CD14-positive monocyte (primary cell): ENCODE measurements at regions not wholly inside any gene's neighbourhood (a gene's known extent, or its start where the extent isn't known, plus 50 kb on each side); places are given as distances from the start of the nearest gene placed in this dataset.

Experiments used
- DNase-seq, 3 donors: peaks; one replicate each; pipeline ENCODE4 v3.0.0-alpha.2; 2011 to 2022
- H2AFZ ChIP-seq: 2 replicates; pipeline ENCODE4 v1.6.0; 2012; ENCODE audit warnings: mild to moderate bottlenecking, low read depth, low read length, inconsistent platforms; ENCODE audit not compliant: insufficient read depth, poor library complexity, severe bottlenecking
- H3K27ac ChIP-seq, 2 donors: 1 replicate in 1 of 2; 2 replicates in 1 of 2; pipeline ENCODE4 v1.5.1; 2012 to 2013; ENCODE audit warnings: low read length in 2 of 2, control low read depth in 1 of 2, inconsistent platforms in 1 of 2, low read depth in 1 of 2, mild to moderate bottlenecking in 1 of 2
- H3K27me3 ChIP-seq, 2 donors: one replicate each; pipeline versions ENCODE4 v1.6.0 to v1.6.1; 2011 to 2013; ENCODE audit warnings: low read length in 2 of 2; ENCODE audit not compliant: control insufficient read depth in 2 of 2, insufficient read depth in 2 of 2
- H3K36me3 ChIP-seq, 2 donors: replicated peaks in 1 of 2; 1 replicate in 1 of 2; 2 replicates in 1 of 2; pipeline versions ENCODE4 v1.5.1 to v1.6.1; 2012 to 2013; ENCODE audit warnings: low read length in 2 of 2, control low read depth in 1 of 2, inconsistent platforms in 1 of 2, mild to moderate bottlenecking in 1 of 2; ENCODE audit not compliant: insufficient read depth in 2 of 2, control insufficient read depth in 1 of 2
- H3K4me1 ChIP-seq, 2 donors: 1 replicate in 1 of 2; 2 replicates in 1 of 2; pipeline versions ENCODE4 v1.5.1 to v1.6.1; 2012 to 2013; ENCODE audit warnings: low read length in 2 of 2, control low read depth in 1 of 2, inconsistent platforms in 1 of 2, mild to moderate bottlenecking in 1 of 2, moderate library complexity in 1 of 2; ENCODE audit not compliant: insufficient read depth in 2 of 2, control insufficient read depth in 1 of 2
- H3K4me2 ChIP-seq: replicated peaks from 2 replicates; pipeline ENCODE3; 2012; ENCODE audit warnings: low read length, moderate library complexity, mild to moderate bottlenecking; ENCODE audit not compliant: poor library complexity, severe bottlenecking; ENCODE audit errors: extremely low read depth
- H3K4me3 ChIP-seq, 3 experiments: fragments of 200-600 bp in 1 of 3; sonication (generic) in 1 of 3; replicated peaks in 1 of 3; 1 replicate in 2 of 3; 2 replicates in 1 of 3; pipeline ENCODE4 v1.5.1; 2011 to 2013; ENCODE audit warnings: low read length in 3 of 3, mild to moderate bottlenecking in 3 of 3, control low read depth in 2 of 3, low read depth in 2 of 3, inconsistent platforms in 1 of 3, moderate library complexity in 1 of 3
- H3K79me2 ChIP-seq: 2 replicates; pipeline ENCODE4 v1.6.0; 2012; ENCODE audit warnings: mild to moderate bottlenecking, control low read depth, inconsistent platforms, low read length, moderate library complexity; ENCODE audit not compliant: insufficient read depth
- H3K9ac ChIP-seq: 2 replicates; pipeline ENCODE4 v1.6.0; 2017; ENCODE audit warnings: low read length, mild to moderate bottlenecking; ENCODE audit not compliant: insufficient read depth, poor library complexity, severe bottlenecking
- H3K9me3 ChIP-seq, 2 donors: replicated peaks in 1 of 2; 1 replicate in 1 of 2; 2 replicates in 1 of 2; pipeline versions ENCODE4 v1.5.1 to v1.6.1; 2012 to 2013; ENCODE audit warnings: low read length in 2 of 2, control low read depth in 1 of 2; ENCODE audit not compliant: control insufficient read depth in 1 of 2, insufficient read depth in 1 of 2
- H4K20me1 ChIP-seq: 2 replicates; pipeline ENCODE4 v1.6.0; 2012; ENCODE audit warnings: mild to moderate bottlenecking, low read length, control low read depth, moderate library complexity; ENCODE audit not compliant: insufficient read depth
- H3K27ac Mint-ChIP-seq, 7 donors: one replicate each; pipeline ENCODE4 v1.8.0; 2020; ENCODE audit warnings: mild to moderate bottlenecking in 7 of 7, mixed read lengths in 7 of 7, moderate library complexity in 6 of 7, inconsistent platforms in 2 of 7
- H3K27me3 Mint-ChIP-seq, 3 donors: one replicate each; pipeline ENCODE4 v1.8.0; 2021 to 2022; ENCODE audit warnings: low read depth in 3 of 3, mild to moderate bottlenecking in 3 of 3, mixed read lengths in 3 of 3, moderate library complexity in 3 of 3, inconsistent platforms in 1 of 3
- H3K36me3 Mint-ChIP-seq, 2 donors: one replicate each; pipeline ENCODE4 v1.8.0; 2020; ENCODE audit warnings: mixed read lengths in 2 of 2, inconsistent platforms in 1 of 2, mild to moderate bottlenecking in 1 of 2
- H3K4me1 Mint-ChIP-seq: one replicate; pipeline ENCODE4 v1.8.0; 2020; ENCODE audit warnings: mild to moderate bottlenecking, mixed read lengths
- H3K4me3 Mint-ChIP-seq, 2 donors: one replicate each; pipeline ENCODE4 v1.8.0; 2020; ENCODE audit warnings: mild to moderate bottlenecking in 2 of 2, mixed read lengths in 2 of 2, moderate library complexity in 1 of 2
- H3K9me3 Mint-ChIP-seq, 7 donors: one replicate each; pipeline ENCODE4 v1.8.0; 2020 to 2022; ENCODE audit warnings: mixed read lengths in 7 of 7, mild to moderate bottlenecking in 6 of 7, moderate library complexity in 6 of 7, inconsistent platforms in 2 of 7
- WGBS: methylation state at CpG from one replicate; pipeline ENCODE4 v1.1.5; 2013; ENCODE audit warnings: missing lambda C conversion rate; ENCODE audit not compliant: insufficient coverage; 5-methylcytosine and 5-hydroxymethylcytosine counted together
- intact Hi-C, 2 donors: fragments of 100-400 bp; cut with micrococcal nuclease; formaldehyde crosslinking; loops; one replicate each; pipeline versions ENCODE4 v1.15.0 to v1.15.1; 2023
- TF ChIP-seq, protein P1 (sequence below): fragments of 200-600 bp; IDR thresholded peaks from one replicate; pipeline ENCODE4 v1.8.0; 2022; ENCODE audit warnings: antibody characterized with exemption, mild to moderate bottlenecking

DNA sequence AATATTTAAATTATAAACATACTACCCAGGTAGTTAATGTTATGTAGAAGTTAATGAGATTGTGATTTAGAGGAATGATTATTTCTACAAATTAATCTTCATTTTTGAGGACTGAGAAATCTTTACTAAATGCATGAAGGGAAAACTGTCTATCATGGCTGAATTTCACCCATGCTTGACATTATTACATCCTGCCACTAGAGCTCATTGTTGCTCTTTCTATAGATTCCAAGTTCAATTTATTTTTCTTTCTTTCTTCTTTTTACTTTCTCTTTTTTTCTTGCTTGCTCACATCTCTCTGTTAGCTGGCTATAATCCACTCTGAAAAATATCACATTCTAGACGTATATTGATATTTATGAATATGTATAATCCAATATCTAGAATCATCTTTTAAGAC lies 505.0 kb upstream of the KLHL1 start:
- WGBS, result no CpG with 5 or more reads among the region's 1 CpG
- no peaks in the 10 kb centered on the region for H3K36me3 Mint-ChIP-seq
- Histone ChIP-seq H3K4me3 (no peak overlapping the region), H3K36me3 (no peaks in the 10 kb centered on the region), H3K9ac (no peak overlapping the region), H3K9me3 (no peaks in the 10 kb centered on the region), H4K20me1 (no peaks in the 10 kb centered on the region), H3K4me1 (no peaks in the 10 kb centered on the region), H3K4me2 (no peak overlapping the region), H3K27me3 (no peaks in the 10 kb centered on the region), H2AFZ (no peak overlapping the region), H3K79me2 (no peaks in the 10 kb centered on the region), H3K27ac (no peak overlapping the region)
- DNase-seq, result no peak
- no peak overlapping the region for H3K27ac Mint-ChIP-seq
- intact Hi-C loops, result no loop called here
- TF ChIP-seq, protein P1, sequence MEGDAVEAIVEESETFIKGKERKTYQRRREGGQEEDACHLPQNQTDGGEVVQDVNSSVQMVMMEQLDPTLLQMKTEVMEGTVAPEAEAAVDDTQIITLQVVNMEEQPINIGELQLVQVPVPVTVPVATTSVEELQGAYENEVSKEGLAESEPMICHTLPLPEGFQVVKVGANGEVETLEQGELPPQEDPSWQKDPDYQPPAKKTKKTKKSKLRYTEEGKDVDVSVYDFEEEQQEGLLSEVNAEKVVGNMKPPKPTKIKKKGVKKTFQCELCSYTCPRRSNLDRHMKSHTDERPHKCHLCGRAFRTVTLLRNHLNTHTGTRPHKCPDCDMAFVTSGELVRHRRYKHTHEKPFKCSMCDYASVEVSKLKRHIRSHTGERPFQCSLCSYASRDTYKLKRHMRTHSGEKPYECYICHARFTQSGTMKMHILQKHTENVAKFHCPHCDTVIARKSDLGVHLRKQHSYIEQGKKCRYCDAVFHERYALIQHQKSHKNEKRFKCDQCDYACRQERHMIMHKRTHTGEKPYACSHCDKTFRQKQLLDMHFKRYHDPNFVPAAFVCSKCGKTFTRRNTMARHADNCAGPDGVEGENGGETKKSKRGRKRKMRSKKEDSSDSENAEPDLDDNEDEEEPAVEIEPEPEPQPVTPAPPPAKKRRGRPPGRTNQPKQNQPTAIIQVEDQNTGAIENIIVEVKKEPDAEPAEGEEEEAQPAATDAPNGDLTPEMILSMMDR, result no peak
- no peak overlapping the region for H3K4me3 Mint-ChIP-seq
- no peaks in the 10 kb centered on the region for H3K9me3 Mint-ChIP-seq
- H3K27me3 Mint-ChIP-seq, result peaks cover 0 to 2% (median 2%) of the 10 kb centered on the region in 3 donors
- H3K4me1 Mint-ChIP-seq, result no peaks in the 10 kb centered on the region

DNA sequence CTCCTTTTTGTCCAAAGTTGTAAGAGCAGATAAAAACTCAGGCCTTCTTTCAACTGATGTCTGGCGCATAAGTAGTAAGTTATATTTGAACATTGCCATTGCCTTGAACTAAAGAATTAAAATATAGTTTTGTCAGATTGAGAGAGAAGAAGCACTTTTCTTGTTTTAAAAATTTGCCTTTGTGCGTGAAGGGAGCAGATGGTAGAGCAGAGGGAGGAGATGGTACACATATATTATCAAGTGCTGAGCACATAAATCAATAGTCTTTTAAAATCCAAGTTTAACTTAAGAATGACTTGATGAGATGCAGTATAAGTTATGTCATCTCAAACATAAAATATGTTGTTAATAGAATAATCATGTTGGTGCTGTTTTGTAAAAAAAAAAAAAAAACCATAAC lies 504.6 kb upstream of the KLHL1 start:
- no peaks in the 10 kb centered on the region for H3K27me3 ChIP-seq
- Mint-ChIP-seq H3K27ac (no peak overlapping the region), H3K9me3 (no peaks in the 10 kb centered on the region), H3K36me3 (no peaks in the 10 kb centered on the region), H3K4me1 (no peaks in the 10 kb centered on the region), H3K27me3 (peaks cover 0 to 2% (median 2%) of the 10 kb centered on the region in 3 donors), H3K4me3 (no peak overlapping the region)
- H2AFZ ChIP-seq, result no peak overlapping the region
- H3K9me3 ChIP-seq, result no peaks in the 10 kb centered on the region
- H4K20me1 ChIP-seq, result no peaks in the 10 kb centered on the region
- no peak overlapping the region for H3K9ac ChIP-seq
- DNase-seq, result no peak
- no peak overlapping the region for H3K27ac ChIP-seq
- H3K79me2 ChIP-seq, result no peaks in the 10 kb centered on the region
- no CpG with 5 or more reads among the region's 2 CpGs for WGBS
- H3K36me3 ChIP-seq, result no peaks in the 10 kb centered on the region
- no peak overlapping the region for H3K4me2 ChIP-seq
- no peaks in the 10 kb centered on the region for H3K4me1 ChIP-seq
- intact Hi-C loops, result no loop called here
- no peak overlapping the region for H3K4me3 ChIP-seq
- TF ChIP-seq, protein P1, result no peak
